T-helper 2 cell treated with Interferon-gamma antibody and Interleukin-4, amounts not matched to agents 100 ng/mL and 5 ng/mL, for 36 hours (primary cell): ENCODE measurements at regions not wholly inside any gene's neighbourhood (a gene's known extent, or its start where the extent isn't known, plus 50 kb on each side); places are given as distances from the start of the nearest gene placed in this dataset.
"Not testable (repeated sequence)": the region's sequence is repeated elsewhere in the genome, so short reads cannot be mapped to it uniquely, and the experiment has no call there.

Source experiments
- intact Hi-C: fragments of 100-400 bp; cut with micrococcal nuclease; formaldehyde crosslinking; loops from one replicate; pipeline ENCODE4 v1.15.1; 2023

DNA sequence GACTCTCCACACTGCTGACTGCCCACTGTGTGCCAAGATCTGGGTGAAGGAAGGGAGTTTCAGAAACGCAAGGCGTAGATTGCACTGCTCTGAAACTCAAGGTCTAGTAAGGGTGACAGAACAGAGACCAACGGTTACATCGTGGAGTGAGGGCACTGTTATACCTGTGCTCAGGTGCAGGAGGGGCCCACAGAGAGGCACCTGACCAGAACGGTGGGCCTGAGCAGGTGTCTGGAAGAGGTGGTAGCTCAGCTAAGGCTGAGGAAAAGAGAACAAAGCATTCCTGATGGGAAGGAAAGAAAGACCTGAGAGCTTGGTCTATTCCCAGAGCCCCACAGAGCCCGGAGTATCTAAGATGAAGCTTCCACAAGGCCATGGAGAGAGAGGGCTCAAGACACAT is 267.2 kb downstream of the MED10 start:
- intact Hi-C loops = no loop called here

DNA sequence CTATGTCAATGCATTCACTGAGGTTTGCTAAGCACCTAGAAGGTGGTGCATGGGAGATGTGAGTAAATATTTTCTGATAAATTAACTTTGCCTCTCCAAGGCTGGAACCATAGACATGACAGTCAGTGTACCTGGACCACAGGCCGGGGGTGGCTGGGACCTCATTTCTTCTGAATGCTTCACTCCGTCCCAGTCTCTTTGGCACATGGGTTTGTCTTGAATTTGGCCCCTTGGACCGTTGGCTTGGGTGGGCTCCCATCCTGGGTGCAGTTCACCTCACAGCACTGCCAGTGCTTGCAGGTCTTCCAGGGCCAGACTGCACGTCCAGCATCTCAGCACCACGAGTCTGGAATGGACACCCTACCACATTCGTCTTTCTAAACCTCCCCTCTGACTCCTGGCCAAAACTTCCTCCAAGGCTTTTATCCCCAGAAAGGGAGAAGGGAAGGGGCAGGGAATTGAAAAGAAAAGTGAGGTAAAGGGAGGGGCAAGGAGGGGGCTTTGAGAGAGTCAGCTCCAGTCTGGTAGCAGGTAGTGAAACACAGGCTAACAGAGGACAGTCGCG is 267.8 kb downstream of the MED10 start:
- intact Hi-C loops = no loop called here

DNA sequence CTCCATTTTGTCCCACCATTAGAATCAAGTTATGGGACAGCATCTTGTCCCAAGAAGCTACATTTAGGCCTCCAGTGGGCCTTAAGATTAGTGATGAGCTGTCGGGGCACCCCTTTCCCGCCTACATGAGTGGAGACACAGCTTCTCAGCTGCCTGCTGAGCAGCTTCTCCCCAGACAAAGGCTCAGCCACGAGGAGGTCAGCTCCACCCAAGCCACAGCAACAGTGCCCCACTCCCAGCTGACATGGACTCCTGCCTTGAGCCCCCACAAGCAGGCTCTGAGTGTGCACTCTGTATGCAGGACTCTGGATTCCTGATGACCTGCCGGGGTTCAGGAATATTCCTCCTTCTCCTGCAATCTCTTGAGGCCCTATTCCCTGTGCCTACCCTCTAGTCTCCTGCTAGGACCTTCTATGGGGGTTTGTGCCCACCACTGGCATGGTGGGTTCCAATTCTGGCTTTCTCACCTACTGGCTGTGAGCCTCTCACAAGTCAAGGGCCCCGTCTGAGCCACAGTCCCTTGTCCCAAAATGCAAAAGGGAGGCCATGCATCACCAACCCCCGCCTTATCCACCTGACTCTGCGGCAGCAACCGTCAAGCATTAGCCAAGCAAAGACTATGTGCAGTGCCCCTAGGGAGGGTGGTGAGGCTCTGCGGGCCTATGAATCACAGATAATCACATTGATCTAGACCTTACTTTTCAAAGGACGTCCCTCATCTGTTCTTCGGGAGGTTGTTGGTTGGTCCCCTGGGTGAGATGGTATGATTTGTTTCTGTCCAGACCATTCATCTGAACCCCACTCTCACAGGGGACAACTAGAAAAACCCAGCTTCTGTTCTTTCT is 269.1 kb downstream of the MED10 start:
- intact Hi-C loops = no loop called here

DNA sequence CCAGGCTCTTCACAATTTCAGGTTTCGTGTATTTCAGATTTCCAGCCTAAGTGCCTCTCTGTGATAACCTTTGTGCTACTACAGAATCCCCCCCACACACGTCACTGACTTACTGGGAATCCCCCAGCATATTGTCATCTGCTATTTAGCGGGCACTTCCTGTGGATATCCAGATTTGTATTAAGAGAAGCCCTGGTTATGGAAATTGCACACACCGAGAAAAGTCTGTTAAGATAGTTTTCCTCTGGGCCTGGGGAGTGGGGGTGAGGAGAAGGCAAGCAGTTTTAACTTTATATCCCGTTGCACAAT is 269.9 kb downstream of the MED10 start:
- intact Hi-C loops = no loop called here

DNA sequence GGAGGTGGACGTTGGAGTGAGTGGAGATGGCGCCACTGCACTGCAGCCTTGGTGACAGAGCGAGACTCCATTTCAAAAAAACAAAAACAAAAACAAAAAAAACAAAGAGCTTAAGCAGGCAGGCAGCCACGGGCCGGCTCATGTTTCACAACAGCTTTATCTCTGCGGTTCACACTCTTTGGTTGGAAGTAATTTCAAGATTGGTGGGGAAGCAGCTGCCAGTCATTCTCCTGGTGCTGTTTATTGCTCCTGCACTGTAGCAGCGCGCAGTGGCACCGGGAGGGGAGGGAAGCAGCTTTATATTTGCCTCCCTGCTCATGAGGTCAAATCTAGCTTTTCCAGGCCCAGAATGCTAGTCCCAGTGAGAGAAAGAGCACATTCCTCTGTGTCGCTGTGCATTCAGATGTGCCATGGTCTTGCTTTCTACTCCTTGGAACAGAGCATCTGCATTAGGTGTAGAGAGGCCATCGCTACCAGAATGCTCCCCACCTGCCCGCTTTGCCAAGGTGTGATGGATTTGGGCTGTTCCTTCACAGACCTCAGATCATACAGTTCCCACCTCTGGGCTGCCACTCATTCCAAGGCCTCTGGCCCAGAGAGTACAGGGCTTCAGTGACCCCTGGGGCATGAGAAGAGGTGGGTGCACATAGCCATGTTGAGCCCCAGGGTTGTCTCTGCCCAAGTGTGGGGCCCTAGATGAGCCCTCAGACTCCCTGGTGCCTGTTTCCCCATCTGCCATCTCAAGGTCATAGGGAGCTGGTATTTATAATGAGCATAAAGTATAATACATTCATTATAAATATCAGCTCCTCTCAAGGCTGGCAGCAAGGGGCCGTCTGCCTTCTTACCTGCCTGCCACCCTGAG is 270.4 kb downstream of the MED10 start:
- intact Hi-C loops = no loop called here

DNA sequence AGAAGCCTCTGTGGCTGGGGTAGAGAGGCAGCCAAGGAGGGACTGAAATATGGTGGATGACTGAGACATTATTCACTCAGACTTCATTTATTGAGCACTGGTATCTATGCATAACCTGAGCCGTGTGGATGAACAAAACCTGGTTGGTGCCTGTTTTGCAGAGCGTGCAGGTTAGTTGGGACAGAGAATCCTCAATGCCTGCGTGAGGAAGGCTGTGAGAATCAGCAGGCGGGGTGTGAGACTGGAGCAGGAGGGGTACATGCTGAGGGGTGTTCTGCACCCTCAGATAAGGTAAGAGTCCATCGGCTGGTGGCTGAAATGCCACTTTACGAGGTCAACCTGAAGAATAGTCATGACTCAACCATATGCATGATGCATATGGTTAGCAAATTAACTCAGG is 271.6 kb downstream of the MED10 start:
- intact Hi-C loops = no loop called here

DNA sequence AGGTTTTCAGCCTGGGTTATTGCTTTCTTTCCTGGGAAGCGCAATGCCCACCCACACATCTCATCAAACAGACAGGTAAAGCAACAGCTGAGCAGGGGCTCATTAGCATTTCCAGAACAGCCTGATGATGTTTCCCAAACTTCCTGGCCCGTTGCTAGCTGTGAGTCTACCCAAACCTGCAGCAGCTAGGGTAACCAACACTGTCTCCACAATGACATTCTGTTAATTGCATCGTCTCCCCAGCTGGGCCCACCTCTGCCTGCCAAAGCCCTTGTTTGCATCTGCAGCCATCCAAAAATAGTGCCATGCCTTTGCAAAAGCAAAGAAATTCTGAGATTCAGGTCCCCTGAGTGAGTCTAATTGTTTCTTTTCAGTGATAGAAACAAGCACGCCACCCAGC is 273.0 kb downstream of the MED10 start:
- intact Hi-C loops = no loop called here

DNA sequence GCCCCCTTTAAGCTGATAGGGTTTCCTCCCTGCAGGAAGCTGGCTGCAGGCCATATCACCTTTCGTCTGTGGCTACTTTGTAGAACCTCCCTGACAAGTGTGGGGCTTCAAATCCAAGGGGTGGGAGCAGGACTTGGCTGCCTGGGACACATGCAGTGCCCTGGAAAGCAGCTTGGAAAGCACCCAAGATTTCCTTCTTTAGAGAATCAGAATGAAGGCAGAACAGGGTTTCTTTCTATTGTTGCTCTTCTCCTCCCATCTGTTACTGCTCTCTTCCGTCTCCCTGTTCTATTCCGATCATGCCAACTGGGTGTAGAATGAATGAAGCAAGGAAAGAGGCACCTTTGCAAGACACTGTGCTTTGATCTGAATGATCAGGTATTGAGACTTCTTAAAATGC is 282.2 kb downstream of the MED10 start:
- intact Hi-C loops = no loop called here

DNA sequence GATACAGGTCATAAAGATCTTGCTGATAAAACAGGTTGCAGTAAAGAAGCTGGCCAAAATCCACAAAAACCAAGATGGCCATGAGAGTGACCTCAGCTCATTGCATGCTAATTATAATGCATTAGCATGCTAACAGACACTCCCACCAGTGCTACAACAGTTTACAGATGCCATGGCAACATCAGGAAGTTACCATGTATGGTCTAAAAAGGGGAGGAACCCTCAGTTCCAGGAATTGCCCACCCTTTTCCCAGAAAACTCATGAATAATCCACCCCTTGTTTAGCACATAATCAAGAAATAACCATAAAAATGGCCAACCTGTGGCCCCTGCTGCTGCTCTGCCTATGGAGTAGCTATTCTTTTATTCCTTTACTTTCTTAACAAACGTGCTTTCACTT is 284.2 kb downstream of the MED10 start:
- intact Hi-C loops = not testable (repeated sequence)

DNA sequence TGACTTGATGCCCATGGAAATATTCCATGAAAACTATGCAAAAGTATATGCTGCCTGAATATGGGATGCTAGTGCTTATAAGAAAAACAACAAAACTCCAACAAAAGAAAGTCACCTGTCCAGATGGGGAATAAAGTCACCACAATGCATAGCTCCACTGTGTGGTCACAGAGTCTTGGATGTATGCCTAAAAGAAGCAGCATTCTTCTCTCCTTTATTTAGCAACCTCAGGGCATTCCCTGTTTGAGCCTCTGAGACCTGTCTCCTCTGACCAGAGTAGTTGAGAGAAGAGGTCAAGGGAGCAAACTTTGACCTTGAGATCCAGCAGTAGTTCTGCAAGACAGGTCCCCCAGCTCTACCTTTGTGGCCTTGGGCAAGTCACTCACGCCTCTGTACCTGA is 287.5 kb downstream of the MED10 start:
- intact Hi-C loops = no loop called here

DNA sequence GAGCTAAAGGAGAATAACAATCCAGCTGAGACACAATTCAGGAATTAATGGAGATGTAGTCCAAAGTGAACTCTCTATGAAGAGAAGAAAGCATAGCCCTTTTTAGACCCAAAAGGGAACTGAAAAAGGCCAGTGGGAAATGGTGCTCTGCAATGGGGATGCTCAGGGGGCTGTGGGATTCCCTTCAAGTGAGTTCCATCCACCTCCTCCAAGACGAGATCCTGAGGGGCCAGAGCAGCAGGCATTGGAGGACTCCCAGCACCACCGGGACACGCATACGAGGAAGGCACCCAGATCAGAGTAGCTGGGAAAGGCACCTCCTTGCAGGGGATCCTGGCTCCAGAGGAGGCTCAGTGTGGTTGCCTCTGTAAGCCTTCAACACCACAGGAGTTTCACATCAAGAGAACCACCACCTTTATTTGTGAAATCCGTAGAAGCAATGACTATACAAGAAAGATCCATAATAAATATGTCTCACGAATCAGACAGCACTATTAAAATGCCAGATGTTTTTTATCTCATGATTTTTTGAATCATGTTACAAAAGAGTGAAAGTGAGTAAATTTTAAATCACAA is 288.2 kb downstream of the MED10 start:
- intact Hi-C loops = no loop called here

DNA sequence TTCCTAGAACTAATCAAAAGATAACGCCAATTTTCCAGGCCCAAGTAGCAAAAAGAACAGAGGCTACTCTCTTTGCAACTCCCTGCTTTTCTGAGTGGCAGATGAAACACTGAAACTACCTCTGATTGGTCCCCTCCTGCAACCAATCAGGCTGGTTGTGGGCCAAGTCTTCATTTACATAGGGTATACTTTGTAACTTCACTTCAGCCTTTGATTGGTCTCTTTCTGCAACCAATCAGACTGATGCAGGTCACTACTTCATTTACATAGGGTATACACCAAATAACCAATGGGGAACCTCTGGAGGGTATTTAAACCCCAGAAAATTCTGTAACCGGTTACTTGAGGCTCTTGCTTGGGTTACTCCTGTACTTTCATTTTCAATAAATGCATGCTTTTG is 289.6 kb downstream of the MED10 start:
- intact Hi-C loops = no loop called here

DNA sequence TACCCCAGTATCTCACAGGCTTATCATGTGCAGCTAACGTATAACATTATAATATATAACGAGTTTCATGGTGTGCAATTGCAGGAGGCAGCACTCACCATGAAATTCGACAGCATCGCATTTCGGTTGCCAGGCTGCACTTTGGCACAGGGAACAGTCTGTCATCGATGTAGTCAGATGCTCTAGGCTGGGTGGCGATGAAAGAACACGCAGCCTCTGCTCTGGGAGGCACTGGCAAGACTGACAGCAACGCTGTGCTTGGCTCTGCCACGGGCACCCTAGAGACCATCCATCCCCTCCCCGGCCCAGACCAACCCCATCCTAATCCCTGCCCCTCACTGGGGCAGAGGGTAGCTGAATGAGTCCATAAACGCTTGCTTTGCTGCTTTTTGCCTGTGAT is 290.8 kb downstream of the MED10 start:
- intact Hi-C loops = no loop called here

DNA sequence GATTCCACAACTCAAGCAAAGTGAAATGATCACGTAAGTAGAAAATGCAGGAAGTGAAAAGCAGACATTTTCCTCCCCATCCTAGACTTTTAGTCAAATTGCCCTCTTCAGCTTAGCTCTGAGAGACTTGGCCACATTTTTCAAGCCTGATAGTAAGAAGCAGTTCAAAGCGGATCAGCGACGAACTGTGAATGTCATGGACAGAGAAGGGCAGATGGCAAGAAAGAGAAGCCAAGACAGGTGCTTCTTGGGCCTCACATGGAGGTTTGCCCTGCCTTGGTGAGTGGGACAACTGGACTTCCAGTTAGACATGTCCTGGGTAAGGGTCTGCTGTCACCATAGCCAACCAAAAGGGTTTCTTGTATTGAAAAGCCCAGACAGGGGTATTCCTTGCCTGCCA is 291.5 kb downstream of the MED10 start:
- intact Hi-C loops = no loop called here

DNA sequence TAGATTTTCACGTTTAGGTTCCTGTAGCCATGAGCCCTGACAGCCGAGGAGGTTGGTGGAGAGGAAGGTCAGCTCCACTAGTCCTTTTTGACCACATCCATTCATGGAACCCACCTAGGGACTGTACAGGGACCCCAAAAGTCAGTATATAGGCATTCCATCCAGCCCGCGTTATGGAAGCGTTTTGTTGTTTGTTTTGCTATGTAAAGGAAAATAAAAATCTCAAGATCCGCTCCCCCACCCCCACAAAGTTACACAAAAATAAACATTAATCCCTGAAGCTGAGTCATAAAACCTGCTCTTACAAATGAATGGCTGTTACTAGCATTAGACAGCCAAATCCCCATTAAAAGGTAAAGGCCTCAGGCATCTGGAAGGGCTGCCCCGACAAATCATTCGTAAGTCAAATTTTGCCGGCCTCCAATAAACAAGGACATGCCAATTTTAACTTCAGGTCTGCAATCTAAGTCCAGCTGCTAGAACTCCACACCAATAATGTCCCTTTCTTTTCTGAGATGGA is 292.9 kb downstream of the MED10 start:
- intact Hi-C loops = no loop called here

DNA sequence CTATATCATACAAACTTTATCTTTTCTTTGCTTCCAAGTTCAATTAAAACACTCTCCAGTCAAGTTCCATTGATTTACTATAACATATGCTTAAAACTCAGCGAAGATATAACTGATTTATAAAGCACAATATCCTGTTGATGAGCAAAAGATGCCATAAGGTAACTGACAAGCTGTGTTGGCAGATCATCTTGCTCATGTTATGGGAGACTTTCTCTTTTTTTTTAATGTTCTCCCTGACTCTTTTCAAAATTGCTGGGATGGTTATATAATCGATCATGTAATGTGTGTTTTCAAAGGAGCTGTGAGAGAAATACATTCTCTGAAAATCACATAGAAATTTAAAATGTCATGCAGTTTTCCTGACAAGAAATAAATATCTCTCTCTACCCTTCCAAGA is 293.5 kb downstream of the MED10 start:
- intact Hi-C loops = no loop called here

DNA sequence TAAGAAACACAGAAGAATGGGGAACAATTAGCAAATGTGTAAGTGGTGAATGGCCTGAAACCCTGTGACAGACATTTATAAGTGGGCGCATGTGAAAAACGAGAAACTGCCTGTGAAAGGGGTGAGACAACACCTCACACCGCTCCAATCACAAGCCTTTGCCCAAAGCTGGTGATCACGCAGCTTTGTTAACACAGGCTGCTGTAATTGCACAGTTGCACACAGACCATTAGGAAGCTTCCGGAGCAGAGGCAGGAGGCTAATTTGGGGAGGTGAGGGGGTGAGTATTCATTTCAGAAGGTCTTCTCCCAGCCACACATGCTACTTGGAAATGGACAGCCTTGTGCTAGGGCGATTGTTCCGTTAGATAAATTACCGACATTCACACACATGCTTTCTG is 294.0 kb downstream of the MED10 start:
- intact Hi-C loops = no loop called here

DNA sequence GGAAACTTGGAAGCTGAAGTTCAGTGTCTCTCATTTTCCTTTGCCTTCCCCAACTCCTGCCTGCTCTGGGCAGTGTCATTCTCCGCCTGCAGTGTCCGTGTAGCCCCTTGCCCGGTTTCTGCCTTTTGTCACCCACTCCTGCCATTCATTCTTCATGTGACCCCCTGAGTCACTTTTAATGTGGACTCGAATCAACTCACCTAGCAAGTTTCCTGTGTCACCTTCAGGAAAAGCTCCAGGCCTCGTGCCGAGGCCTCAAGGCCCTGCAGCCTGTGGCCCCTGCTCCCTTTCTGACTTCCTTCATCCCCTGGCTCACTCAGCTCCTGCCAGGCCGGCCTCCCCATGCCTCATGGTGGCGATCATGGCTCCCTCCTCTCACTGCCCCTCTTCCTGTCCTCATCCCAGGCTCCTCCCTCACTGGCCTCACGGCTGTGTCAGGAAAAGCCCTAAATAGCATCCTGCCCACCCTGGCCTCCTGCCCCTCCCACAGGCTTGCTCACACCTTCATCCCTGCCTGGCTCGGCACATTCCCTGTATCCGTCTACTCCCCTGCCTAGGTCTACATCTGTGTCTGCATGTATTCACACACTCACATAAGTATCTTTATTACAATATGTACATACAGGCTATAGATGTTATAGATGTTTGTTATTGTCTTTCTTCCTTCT is 294.9 kb downstream of the MED10 start:
- intact Hi-C loops = no loop called here

DNA sequence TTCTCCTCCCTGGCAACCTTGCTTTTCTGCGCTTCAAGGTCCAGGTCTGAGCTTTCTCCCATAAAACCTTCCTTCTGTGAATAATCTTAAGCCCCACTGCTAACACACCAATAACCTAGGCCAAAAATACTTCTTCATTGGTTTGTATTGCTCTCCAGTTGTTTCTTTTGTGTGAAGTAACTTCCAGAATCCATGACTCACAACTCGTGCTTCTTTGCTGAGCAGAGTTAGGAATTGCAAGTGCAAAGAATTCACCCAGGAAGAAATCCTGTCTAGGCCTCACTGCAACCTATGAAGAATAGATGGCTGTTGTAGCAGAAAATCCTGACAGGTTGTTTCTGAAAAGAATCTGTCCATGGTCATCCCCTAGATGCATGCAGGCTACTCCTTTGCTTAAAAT is 295.7 kb downstream of the MED10 start:
- intact Hi-C loops = no loop called here

DNA sequence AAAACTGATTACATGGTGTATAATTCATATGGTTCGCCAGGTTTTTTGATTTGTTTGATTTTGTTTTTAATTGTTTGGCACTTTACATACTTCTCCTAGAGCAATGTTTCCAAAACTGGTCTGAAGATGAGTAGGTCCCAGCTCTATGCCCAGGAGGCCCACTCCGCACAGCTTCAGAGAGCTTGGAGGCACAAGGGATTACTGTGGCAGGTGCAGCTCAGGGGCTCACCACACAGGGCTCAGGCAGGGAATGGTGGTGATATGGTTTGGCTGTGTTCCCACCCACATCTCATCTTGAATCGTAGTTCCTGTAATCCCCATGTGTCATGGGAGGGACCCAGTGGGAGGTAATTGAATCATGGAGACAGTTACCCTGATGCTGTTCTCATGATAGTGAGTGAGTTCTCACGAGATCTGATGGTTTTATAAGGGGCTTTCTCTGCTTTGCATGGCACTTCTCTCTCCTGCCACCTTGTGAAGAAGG is 296.6 kb downstream of the MED10 start:
- intact Hi-C loops = no loop called here
